DOHH2 (cell line): ENCODE measurements at regions not wholly inside any gene's neighbourhood (a gene's known extent, or its start where the extent isn't known, plus 50 kb on each side); places are given as distances from the start of the nearest gene placed in this dataset.

Experiments
- CTCF ChIP-seq: fragments of 200-600 bp; sonication (generic); IDR thresholded peaks from one replicate; pipeline ENCODE4 v1.5.1; 2014; ENCODE audit warnings: antibody characterized with exemption, mild to moderate bottlenecking, low read depth, low read length; ENCODE audit not compliant: poor library complexity, severe bottlenecking
- EZH2phosphoT487 ChIP-seq: fragments of 200-600 bp; sonication (generic); IDR thresholded peaks from 2 replicates; pipeline ENCODE4 v1.6.1; 2017; ENCODE audit warnings: borderline replicate concordance, mild to moderate bottlenecking, antibody characterized with exemption, low read length, moderate library complexity, mixed read lengths

DNA sequence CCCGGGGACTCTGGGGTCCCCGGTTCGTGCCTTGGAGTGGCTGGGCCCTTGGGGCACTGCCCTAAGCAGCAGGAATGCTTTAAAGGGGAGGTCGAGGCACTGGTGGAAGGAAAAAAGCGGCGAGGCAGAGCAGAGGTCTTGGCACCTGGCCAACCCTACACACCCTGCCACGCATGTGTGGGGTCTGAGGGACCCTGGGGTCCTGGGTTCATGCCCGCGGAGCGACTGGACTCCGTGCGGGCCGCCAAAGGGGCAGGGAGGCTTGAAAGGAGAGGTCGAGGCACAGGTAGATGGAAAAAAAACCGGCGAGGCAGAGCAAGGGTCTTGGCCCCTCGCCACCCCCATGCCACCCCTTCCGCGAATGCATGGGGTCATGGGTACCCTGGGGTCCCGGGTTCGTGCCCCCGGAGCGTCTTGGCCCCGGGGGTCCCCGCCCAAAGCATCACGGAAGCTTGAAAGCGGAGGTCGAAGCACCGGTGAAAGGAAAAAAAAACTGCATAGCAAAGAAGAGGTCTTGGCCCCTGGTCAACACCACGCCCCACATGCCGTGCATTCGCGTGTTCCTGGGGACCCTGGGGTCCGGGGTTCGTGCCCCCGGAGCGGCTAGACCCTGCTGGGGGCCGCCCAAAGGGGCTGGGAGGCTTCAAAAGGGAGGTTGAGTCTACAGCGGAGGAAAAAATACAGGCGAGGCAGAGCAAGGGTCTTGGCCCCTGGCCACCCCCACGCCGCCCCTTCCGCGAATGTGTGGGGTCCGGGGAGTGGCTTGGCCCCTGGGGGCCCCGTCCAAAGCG is 312.9 kb downstream of the ALG10 start:
- TF ChIP-seq CTCF (no peak), EZH2phosphoT487 (no peak)
